HL-60 (cell line): ENCODE measurements at regions not wholly inside any gene's neighbourhood (a gene's known extent, or its start where the extent isn't known, plus 50 kb on each side); places are given as distances from the start of the nearest gene placed in this dataset.

Experiments used
- CTCF ChIP-seq: IDR thresholded peaks from one replicate; pipeline ENCODE4 v1.5.1; 2011; ENCODE audit warnings: low read length, control low read depth, inconsistent platforms; ENCODE audit not compliant: insufficient read depth
- POLR2AphosphoS5 ChIP-seq: IDR thresholded peaks from 2 replicates; pipeline ENCODE4 v1.6.1; 2012; ENCODE audit warnings: low read depth
- TF ChIP-seq, protein P1 (sequence below): IDR thresholded peaks from 2 replicates; pipeline ENCODE4 v1.6.1; 2012; ENCODE audit warnings: low read depth; ENCODE audit not compliant: insufficient replicate concordance

GRCh38 chr4:103400405-103400804 lies 202.3 kb upstream of the CENPE start:
- TF ChIP-seq CTCF (no peak), POLR2AphosphoS5 (no peak)
- TF ChIP-seq, protein P1, sequence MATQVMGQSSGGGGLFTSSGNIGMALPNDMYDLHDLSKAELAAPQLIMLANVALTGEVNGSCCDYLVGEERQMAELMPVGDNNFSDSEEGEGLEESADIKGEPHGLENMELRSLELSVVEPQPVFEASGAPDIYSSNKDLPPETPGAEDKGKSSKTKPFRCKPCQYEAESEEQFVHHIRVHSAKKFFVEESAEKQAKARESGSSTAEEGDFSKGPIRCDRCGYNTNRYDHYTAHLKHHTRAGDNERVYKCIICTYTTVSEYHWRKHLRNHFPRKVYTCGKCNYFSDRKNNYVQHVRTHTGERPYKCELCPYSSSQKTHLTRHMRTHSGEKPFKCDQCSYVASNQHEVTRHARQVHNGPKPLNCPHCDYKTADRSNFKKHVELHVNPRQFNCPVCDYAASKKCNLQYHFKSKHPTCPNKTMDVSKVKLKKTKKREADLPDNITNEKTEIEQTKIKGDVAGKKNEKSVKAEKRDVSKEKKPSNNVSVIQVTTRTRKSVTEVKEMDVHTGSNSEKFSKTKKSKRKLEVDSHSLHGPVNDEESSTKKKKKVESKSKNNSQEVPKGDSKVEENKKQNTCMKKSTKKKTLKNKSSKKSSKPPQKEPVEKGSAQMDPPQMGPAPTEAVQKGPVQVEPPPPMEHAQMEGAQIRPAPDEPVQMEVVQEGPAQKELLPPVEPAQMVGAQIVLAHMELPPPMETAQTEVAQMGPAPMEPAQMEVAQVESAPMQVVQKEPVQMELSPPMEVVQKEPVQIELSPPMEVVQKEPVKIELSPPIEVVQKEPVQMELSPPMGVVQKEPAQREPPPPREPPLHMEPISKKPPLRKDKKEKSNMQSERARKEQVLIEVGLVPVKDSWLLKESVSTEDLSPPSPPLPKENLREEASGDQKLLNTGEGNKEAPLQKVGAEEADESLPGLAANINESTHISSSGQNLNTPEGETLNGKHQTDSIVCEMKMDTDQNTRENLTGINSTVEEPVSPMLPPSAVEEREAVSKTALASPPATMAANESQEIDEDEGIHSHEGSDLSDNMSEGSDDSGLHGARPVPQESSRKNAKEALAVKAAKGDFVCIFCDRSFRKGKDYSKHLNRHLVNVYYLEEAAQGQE = no peak
